Hepatocyte (in vitro differentiated cells): ENCODE measurements at regions not wholly inside any gene's neighbourhood (a gene's known extent, or its start where the extent isn't known, plus 50 kb on each side); places are given as distances from the start of the nearest gene placed in this dataset.

Source experiments
- DNase-seq: peaks from one replicate; pipeline ENCODE4 v3.0.0-alpha.2; 2016; ENCODE audit warnings: low spot score
- H2AFZ ChIP-seq: fragments of 200-600 bp; sonication (generic); 2 replicates; pipeline ENCODE4 v1.6.0; 2016; ENCODE audit warnings: antibody characterized with exemption, mild to moderate bottlenecking
- H3K27ac ChIP-seq: fragments of 200-600 bp; sonication (generic); 2 replicates; pipeline ENCODE4 v1.5.1; 2016; ENCODE audit warnings: mild to moderate bottlenecking
- H3K27me3 ChIP-seq: fragments of 200-600 bp; sonication (generic); 2 replicates; pipeline ENCODE4 v1.6.1; 2016
- H3K36me3 ChIP-seq: fragments of 200-600 bp; sonication (generic); replicated peaks from 2 replicates; pipeline ENCODE4 v1.5.1; 2016; ENCODE audit warnings: low read depth; ENCODE audit not compliant: insufficient read depth
- H3K4me1 ChIP-seq: fragments of 200-600 bp; sonication (generic); 2 replicates; pipeline ENCODE4 v1.5.1; 2016; ENCODE audit warnings: mild to moderate bottlenecking, moderate library complexity; ENCODE audit not compliant: insufficient read depth
- H3K4me2 ChIP-seq: fragments of 200-600 bp; sonication (generic); 2 replicates; pipeline ENCODE4 v1.6.0; 2016
- H3K4me3 ChIP-seq: fragments of 200-600 bp; sonication (generic); 2 replicates; pipeline ENCODE4 v1.5.1; 2016; ENCODE audit warnings: mild to moderate bottlenecking
- H3K79me2 ChIP-seq: fragments of 200-600 bp; sonication (generic); 2 replicates; pipeline ENCODE4 v1.6.0; 2017; ENCODE audit warnings: mild to moderate bottlenecking
- H3K9me2 ChIP-seq: fragments of 200-600 bp; sonication (generic); replicated peaks from 2 replicates; pipeline ENCODE4 v1.6.0; 2017; ENCODE audit warnings: mild to moderate bottlenecking; ENCODE audit not compliant: insufficient read depth
- H3K9me3 ChIP-seq: fragments of 200-600 bp; sonication (generic); 2 replicates; pipeline ENCODE4 v1.5.1; 2016; ENCODE audit warnings: low read depth, mild to moderate bottlenecking
- H4K20me1 ChIP-seq: fragments of 200-600 bp; sonication (generic); 2 replicates; pipeline ENCODE4 v1.6.0; 2016; ENCODE audit warnings: mild to moderate bottlenecking; ENCODE audit not compliant: insufficient read depth, poor library complexity, severe bottlenecking
- EZH2 ChIP-seq: fragments of 200-600 bp; sonication (generic); IDR thresholded peaks from 2 replicates; pipeline ENCODE4 v1.6.1; 2016; ENCODE audit warnings: antibody characterized with exemption, mild to moderate bottlenecking, borderline replicate concordance
- EZH2phosphoT487 ChIP-seq: fragments of 200-600 bp; sonication (generic); IDR thresholded peaks from one replicate; pipeline ENCODE4 v1.6.1; 2018; ENCODE audit warnings: antibody characterized with exemption, mild to moderate bottlenecking, low read depth, moderate library complexity; ENCODE audit not compliant: unreplicated experiment, severe bottlenecking
- WGBS: methylation state at CpG from one replicate; pipeline ENCODE4 v1.1.6; 2016; ENCODE audit warnings: low lambda C conversion rate; ENCODE audit errors: missing lambda C conversion rate; 5-methylcytosine and 5-hydroxymethylcytosine counted together
- TF ChIP-seq, protein P1 (sequence below): fragments of 200-600 bp; sonication (generic); IDR thresholded peaks from 2 replicates; pipeline ENCODE4 v1.5.1; 2016; ENCODE audit warnings: antibody characterized with exemption, mild to moderate bottlenecking; ENCODE audit not compliant: poor library complexity

DNA sequence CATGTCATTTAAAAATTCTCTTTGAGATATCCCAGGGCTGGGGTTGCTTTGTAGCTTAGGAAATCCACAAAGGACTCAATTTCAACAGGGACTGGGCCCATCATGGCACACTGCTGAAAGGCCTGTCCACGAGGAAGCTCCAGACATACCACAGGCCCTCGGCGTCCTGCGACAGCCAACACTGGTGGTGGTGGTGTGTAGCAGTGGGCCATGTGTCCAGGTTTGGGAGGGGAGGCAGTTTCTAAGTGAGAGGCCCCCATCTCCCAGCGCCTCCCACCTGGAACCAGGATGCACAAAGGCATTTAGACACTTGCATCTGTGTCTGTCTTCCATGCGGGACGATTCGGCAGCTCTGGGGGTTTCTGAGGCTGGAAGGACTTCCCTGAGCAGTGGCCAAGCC, 65.2 kb upstream of the ZNF423 start:
- Histone ChIP-seq H3K27me3 (peaks cover 8% of the 10 kb centered on the region), H3K9me2 (no peaks in the 10 kb centered on the region), H2AFZ (no peak overlapping the region), H3K4me3 (no peak overlapping the region), H3K27ac (no peak overlapping the region), H3K4me2 (no peak overlapping the region), H3K9me3 (no peaks in the 10 kb centered on the region), H4K20me1 (no peaks in the 10 kb centered on the region), H3K36me3 (no peaks in the 10 kb centered on the region), H3K4me1 (peaks cover 3% of the 10 kb centered on the region), H3K79me2 (no peaks in the 10 kb centered on the region)
- TF ChIP-seq EZH2 (no peak), EZH2phosphoT487 (no peak)
- TF ChIP-seq, protein P1, sequence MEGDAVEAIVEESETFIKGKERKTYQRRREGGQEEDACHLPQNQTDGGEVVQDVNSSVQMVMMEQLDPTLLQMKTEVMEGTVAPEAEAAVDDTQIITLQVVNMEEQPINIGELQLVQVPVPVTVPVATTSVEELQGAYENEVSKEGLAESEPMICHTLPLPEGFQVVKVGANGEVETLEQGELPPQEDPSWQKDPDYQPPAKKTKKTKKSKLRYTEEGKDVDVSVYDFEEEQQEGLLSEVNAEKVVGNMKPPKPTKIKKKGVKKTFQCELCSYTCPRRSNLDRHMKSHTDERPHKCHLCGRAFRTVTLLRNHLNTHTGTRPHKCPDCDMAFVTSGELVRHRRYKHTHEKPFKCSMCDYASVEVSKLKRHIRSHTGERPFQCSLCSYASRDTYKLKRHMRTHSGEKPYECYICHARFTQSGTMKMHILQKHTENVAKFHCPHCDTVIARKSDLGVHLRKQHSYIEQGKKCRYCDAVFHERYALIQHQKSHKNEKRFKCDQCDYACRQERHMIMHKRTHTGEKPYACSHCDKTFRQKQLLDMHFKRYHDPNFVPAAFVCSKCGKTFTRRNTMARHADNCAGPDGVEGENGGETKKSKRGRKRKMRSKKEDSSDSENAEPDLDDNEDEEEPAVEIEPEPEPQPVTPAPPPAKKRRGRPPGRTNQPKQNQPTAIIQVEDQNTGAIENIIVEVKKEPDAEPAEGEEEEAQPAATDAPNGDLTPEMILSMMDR, result no peak
- DNase-seq, result no peak
- 88% methylated on average over 8 of the region's 8 CpGs for WGBS

- 33% methylated on average over 6 of the region's 6 CpGs for WGBS
Observed at GRCh38 chr16:49921791-49922456, 66.0 kb upstream of the ZNF423 start.

DNA sequence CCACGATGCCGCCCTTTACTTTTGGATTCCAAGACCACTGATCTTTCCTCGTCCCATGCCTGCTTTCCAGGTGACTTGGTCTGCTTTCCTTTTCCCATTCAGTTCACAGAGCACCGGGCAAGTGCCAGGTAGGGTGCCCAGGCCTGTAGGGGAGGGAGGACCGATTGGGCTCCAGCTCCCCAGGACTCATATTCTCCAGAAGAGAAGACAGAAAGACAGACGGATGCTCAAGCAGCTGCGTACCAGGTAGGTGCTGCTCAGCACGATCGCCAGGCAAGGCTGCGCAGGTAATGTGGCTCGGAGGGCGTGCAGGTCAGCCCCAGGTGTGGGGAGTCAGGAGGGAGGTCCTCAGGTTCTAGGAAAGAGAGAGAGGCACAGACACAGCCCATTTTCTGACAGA, 67.5 kb upstream of the ZNF423 start:
- H3K36me3 ChIP-seq, result no peaks in the 10 kb centered on the region
- TF ChIP-seq EZH2phosphoT487, result no peak
- TF ChIP-seq, protein P1, result no peak
- TF ChIP-seq EZH2, result no peak
- no peaks in the 10 kb centered on the region for H4K20me1 ChIP-seq
- H3K27me3 ChIP-seq, result peaks cover 8% of the 10 kb centered on the region
- no peaks in the 10 kb centered on the region for H3K79me2 ChIP-seq
- no peak for DNase-seq
- H3K4me2 ChIP-seq, result no peak overlapping the region
- no peaks in the 10 kb centered on the region for H3K9me3 ChIP-seq
- H3K4me1 ChIP-seq, result peaks cover 3% of the 10 kb centered on the region
- no peak overlapping the region for H2AFZ ChIP-seq
- no peak overlapping the region for H3K4me3 ChIP-seq
- H3K9me2 ChIP-seq, result no peaks in the 10 kb centered on the region
- WGBS, result 92% methylated on average over 12 of the region's 12 CpGs
- no peak overlapping the region for H3K27ac ChIP-seq

More at GRCh38 chr16:49921791-49922456, 66.0 kb upstream of the ZNF423 start:
- H3K36me3 ChIP-seq, result no peaks in the 10 kb centered on the region
- no peaks in the 10 kb centered on the region for H3K79me2 ChIP-seq
- no peaks in the 10 kb centered on the region for H4K20me1 ChIP-seq
- H3K27ac ChIP-seq, result no peak overlapping the region
- no peak overlapping the region for H3K4me2 ChIP-seq
- no peak overlapping the region for H2AFZ ChIP-seq
- no peaks in the 10 kb centered on the region for H3K9me2 ChIP-seq
- H3K9me3 ChIP-seq, result no peaks in the 10 kb centered on the region
- TF ChIP-seq, protein P1, result peak; percentile 85
- no peak for TF ChIP-seq EZH2
- TF ChIP-seq EZH2phosphoT487, result no peak
- peak; percentile 86 for DNase-seq
- peaks cover 3% of the 10 kb centered on the region for H3K4me1 ChIP-seq
- H3K27me3 ChIP-seq, result peaks cover 8% of the 10 kb centered on the region
- no peak overlapping the region for H3K4me3 ChIP-seq
